ENCODE measurements at regions not wholly inside any gene's neighbourhood (a gene's known extent, or its start where the extent isn't known, plus 50 kb on each side); places are given as distances from the start of the nearest gene placed in this dataset.

DNA sequence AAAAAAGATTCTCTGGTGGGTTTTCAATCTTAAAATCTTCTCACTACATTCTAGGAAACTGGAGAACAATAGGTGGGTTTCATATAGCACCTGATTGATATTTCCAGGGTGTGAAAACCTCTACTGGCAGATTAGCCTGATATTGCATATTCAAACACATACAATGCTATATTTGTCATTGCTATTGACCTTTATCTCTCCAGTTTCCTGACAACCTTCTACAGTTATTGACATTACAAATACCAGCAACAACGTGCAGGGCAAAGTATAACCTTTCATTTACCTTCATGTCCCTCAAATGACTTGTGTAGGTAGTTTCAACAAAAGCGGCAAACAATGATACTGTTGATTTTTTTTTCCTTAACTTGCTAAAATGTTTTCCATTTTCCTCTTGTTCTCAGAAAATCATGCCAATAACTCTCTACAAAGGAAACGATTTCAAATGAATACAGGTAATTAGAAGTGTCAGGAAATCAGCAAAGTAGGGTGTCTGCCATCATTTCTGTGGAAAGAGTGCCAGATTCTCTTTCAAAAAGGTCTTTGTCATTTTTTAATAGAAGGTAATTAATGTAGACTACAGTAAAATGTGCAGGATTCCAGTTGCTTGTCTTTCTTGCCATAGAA lies 72.6 kb upstream of the CDIN1 start:
- Histone ChIP-seq H3K14ac (ENCODE audit: low read length in 2 of 2) (no peak overlapping the region), H3K18ac (ENCODE audit: low read depth in 1 of 2, low read length in 2 of 2) (no peak overlapping the region), H3K4me2 (ENCODE audit: low read length, poor library complexity, severe bottlenecking) (no peak overlapping the region), H4K8ac (ENCODE audit: low read length) (no peak overlapping the region), H2AFZ (ENCODE audit: low read depth, low read length) (no peak overlapping the region), H3K4ac (ENCODE audit: low read depth in 1 of 2, low read length in 2 of 2) (no peak overlapping the region), H4K91ac (ENCODE audit: low read length) (no peak overlapping the region), H2BK120ac (ENCODE audit: low read depth, low read length) (no peak overlapping the region), H3K4me1 (ENCODE audit: control insufficient read depth, insufficient read depth, low read depth, low read length) (no peaks in the 10 kb centered on the region), H3K9me3 (ENCODE audit: control insufficient read depth, low read length) (no peaks in the 10 kb centered on the region), H3K9ac (ENCODE audit: low read length) (no peak overlapping the region), H3K23ac (ENCODE audit: low read length in 2 of 2) (no peak overlapping the region), H3K36me3 (ENCODE audit: control insufficient read depth in 1 of 2, insufficient read depth in 2 of 2, low read depth in 1 of 2, low read length in 2 of 2) (no peaks in the 10 kb centered on the region), H3K27ac (ENCODE audit: low read length, poor library complexity, severe bottlenecking) (no peak overlapping the region), H2AK5ac (ENCODE audit: low read length, severe bottlenecking) (no peak overlapping the region), H3K79me1 (replicated peaks; ENCODE audit: low read length, poor library complexity, severe bottlenecking) (no peaks in the 10 kb centered on the region), H3K4me3 (ENCODE audit: insufficient read depth in 1 of 2, low read depth in 1 of 2, low read length in 2 of 2) (no peak overlapping the region), H2BK15ac (ENCODE audit: low read depth, poor library complexity, severe bottlenecking) (no peak overlapping the region), H2BK5ac (ENCODE audit: low read depth, low read length, poor library complexity, severe bottlenecking) (no peak overlapping the region), H3K27me3 (ENCODE audit: control insufficient read depth in 1 of 2, insufficient read depth in 1 of 2, low read length in 2 of 2) (no peaks in the 10 kb centered on the region), H2BK12ac (ENCODE audit: low read length in 2 of 2) (no peak overlapping the region)
- 80% methylated on average over 3 of the region's 3 CpGs for WGBS
- DNase-seq = no peak

DNA sequence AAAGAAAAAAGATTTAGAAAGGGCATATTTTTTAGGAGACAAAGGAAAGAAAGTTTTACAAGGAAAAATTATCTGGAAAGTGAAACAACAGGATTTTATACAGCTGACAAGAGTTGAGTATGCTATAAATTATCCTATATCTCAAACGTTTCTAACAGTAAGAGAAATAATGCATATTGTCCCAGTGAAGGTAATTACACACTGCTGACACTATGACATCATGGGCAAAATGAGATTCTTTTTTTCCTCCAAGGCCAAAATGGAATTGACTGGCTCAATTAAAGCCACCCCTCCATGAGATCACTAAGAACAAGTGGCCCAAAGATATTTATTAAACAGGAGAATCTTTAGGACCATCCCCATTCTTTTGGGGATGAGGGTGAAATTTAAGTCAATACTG lies 72.0 kb upstream of the CDIN1 start:
- H2AFZ ChIP-seq (ENCODE audit: low read depth, low read length) = no peak overlapping the region
- H3K4me3 ChIP-seq (ENCODE audit: insufficient read depth in 1 of 2, low read depth in 1 of 2, low read length in 2 of 2) = no peak overlapping the region
- H2BK15ac ChIP-seq (ENCODE audit: low read depth, poor library complexity, severe bottlenecking) = no peak overlapping the region
- no peaks in the 10 kb centered on the region for H3K9me3 ChIP-seq (ENCODE audit: control insufficient read depth, low read length)
- no peak overlapping the region for H3K18ac ChIP-seq (ENCODE audit: low read depth in 1 of 2, low read length in 2 of 2)
- H3K27ac ChIP-seq (ENCODE audit: low read length, poor library complexity, severe bottlenecking) = no peak overlapping the region
- H2BK12ac ChIP-seq (ENCODE audit: low read length in 2 of 2) = no peak overlapping the region
- H3K4me1 ChIP-seq (ENCODE audit: control insufficient read depth, insufficient read depth, low read depth, low read length) = no peaks in the 10 kb centered on the region
- no peak overlapping the region for H2BK120ac ChIP-seq (ENCODE audit: low read depth, low read length)
- H3K14ac ChIP-seq (ENCODE audit: low read length in 2 of 2) = no peak overlapping the region
- no peak for DNase-seq
- no peak overlapping the region for H3K9ac ChIP-seq (ENCODE audit: low read length)
- no peak overlapping the region for H4K91ac ChIP-seq (ENCODE audit: low read length)
- no peak overlapping the region for H3K4ac ChIP-seq (ENCODE audit: low read depth in 1 of 2, low read length in 2 of 2)
- no peaks in the 10 kb centered on the region for H3K27me3 ChIP-seq (ENCODE audit: control insufficient read depth in 1 of 2, insufficient read depth in 1 of 2, low read length in 2 of 2)
- H3K4me2 ChIP-seq (ENCODE audit: low read length, poor library complexity, severe bottlenecking) = no peak overlapping the region
- no peak overlapping the region for H2BK5ac ChIP-seq (ENCODE audit: low read depth, low read length, poor library complexity, severe bottlenecking)
- no peaks in the 10 kb centered on the region for H3K79me1 ChIP-seq (replicated peaks; ENCODE audit: low read length, poor library complexity, severe bottlenecking)
- no peak overlapping the region for H2AK5ac ChIP-seq (ENCODE audit: low read length, severe bottlenecking)
- no peaks in the 10 kb centered on the region for H3K36me3 ChIP-seq (ENCODE audit: control insufficient read depth in 1 of 2, insufficient read depth in 2 of 2, low read depth in 1 of 2, low read length in 2 of 2)
- H3K23ac ChIP-seq (ENCODE audit: low read length in 2 of 2) = no peak overlapping the region
- WGBS = no CpG with 5 or more reads among the region's 1 CpG
- H4K8ac ChIP-seq (ENCODE audit: low read length) = no peak overlapping the region

DNA sequence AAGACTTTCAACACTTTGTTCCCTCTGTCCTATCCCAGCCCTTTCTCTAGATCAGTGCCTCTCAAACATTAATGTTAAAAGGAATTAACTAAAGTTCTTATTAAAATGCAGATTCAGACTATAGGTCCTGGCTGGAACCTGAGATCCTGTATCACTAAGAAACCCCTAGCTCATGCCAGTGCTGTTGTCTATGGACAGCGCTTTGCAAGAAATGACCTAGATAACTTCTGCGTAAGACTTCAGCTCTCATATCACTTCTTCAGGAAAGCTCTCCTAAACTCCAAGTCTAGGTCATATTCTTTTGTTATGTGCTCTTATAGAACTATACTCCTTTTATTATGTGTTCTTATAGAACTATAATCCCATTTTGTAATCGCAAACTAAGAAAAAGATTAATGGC lies 67.8 kb upstream of the CDIN1 start:
- Histone ChIP-seq H2BK12ac (ENCODE audit: low read length in 2 of 2) (no peak overlapping the region), H3K79me1 (replicated peaks; ENCODE audit: low read length, poor library complexity, severe bottlenecking) (no peaks in the 10 kb centered on the region), H2BK120ac (ENCODE audit: low read depth, low read length) (no peak overlapping the region), H2AFZ (ENCODE audit: low read depth, low read length) (no peak overlapping the region), H3K9ac (ENCODE audit: low read length) (no peak overlapping the region), H3K27me3 (ENCODE audit: control insufficient read depth in 1 of 2, insufficient read depth in 1 of 2, low read length in 2 of 2) (no peaks in the 10 kb centered on the region), H3K9me3 (ENCODE audit: control insufficient read depth, low read length) (no peaks in the 10 kb centered on the region), H3K14ac (ENCODE audit: low read length in 2 of 2) (no peak overlapping the region), H3K27ac (ENCODE audit: low read length, poor library complexity, severe bottlenecking) (no peak overlapping the region), H2BK5ac (ENCODE audit: low read depth, low read length, poor library complexity, severe bottlenecking) (no peak overlapping the region), H4K91ac (ENCODE audit: low read length) (no peak overlapping the region), H2BK15ac (ENCODE audit: low read depth, poor library complexity, severe bottlenecking) (no peak overlapping the region), H3K4me3 (ENCODE audit: insufficient read depth in 1 of 2, low read depth in 1 of 2, low read length in 2 of 2) (no peak overlapping the region), H3K4me2 (ENCODE audit: low read length, poor library complexity, severe bottlenecking) (no peak overlapping the region), H4K8ac (ENCODE audit: low read length) (no peak overlapping the region), H3K4ac (ENCODE audit: low read depth in 1 of 2, low read length in 2 of 2) (no peak overlapping the region), H3K36me3 (ENCODE audit: control insufficient read depth in 1 of 2, insufficient read depth in 2 of 2, low read depth in 1 of 2, low read length in 2 of 2) (no peaks in the 10 kb centered on the region), H3K23ac (ENCODE audit: low read length in 2 of 2) (no peak overlapping the region), H2AK5ac (ENCODE audit: low read length, severe bottlenecking) (no peak overlapping the region), H3K18ac (ENCODE audit: low read depth in 1 of 2, low read length in 2 of 2) (no peak overlapping the region), H3K4me1 (ENCODE audit: control insufficient read depth, insufficient read depth, low read depth, low read length) (no peaks in the 10 kb centered on the region)
- 100% methylated on average over 3 of the region's 3 CpGs for WGBS
- no peak for DNase-seq

DNA sequence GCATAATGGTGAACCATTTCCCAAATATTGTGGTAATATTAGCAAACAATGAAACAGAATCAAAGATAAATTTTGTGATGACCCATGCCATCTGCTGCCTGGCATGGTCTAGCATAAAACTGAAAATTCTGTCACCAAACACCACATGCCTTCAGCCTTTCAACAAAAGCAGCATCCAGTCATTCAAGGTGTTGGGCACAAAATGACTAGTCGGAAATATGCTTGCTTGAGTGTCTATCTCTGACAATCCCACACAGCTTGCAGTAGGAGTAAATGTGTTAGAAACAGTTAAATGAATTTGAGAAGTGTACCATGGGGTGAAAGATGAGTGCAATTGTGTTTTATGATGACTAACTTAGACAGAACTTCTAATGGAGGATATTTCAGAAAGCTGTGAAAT lies 61.7 kb upstream of the CDIN1 start:
- no peak overlapping the region for H2BK5ac ChIP-seq (ENCODE audit: low read depth, low read length, poor library complexity, severe bottlenecking)
- no peaks in the 10 kb centered on the region for H3K9me3 ChIP-seq (ENCODE audit: control insufficient read depth, low read length)
- no peak overlapping the region for H4K91ac ChIP-seq (ENCODE audit: low read length)
- H3K27ac ChIP-seq (ENCODE audit: low read length, poor library complexity, severe bottlenecking) = no peak overlapping the region
- H2BK12ac ChIP-seq (ENCODE audit: low read length in 2 of 2) = no peak overlapping the region
- H2BK15ac ChIP-seq (ENCODE audit: low read depth, poor library complexity, severe bottlenecking) = no peak overlapping the region
- H3K27me3 ChIP-seq (ENCODE audit: control insufficient read depth in 1 of 2, insufficient read depth in 1 of 2, low read length in 2 of 2) = no peaks in the 10 kb centered on the region
- no peak overlapping the region for H2AK5ac ChIP-seq (ENCODE audit: low read length, severe bottlenecking)
- H3K79me1 ChIP-seq (replicated peaks; ENCODE audit: low read length, poor library complexity, severe bottlenecking) = no peaks in the 10 kb centered on the region
- H4K8ac ChIP-seq (ENCODE audit: low read length) = no peak overlapping the region
- no peak overlapping the region for H3K4me2 ChIP-seq (ENCODE audit: low read length, poor library complexity, severe bottlenecking)
- H3K4me3 ChIP-seq (ENCODE audit: insufficient read depth in 1 of 2, low read depth in 1 of 2, low read length in 2 of 2) = no peak overlapping the region
- no peaks in the 10 kb centered on the region for H3K4me1 ChIP-seq (ENCODE audit: control insufficient read depth, insufficient read depth, low read depth, low read length)
- 96% methylated on average over 1 of the region's 1 CpG for WGBS
- H2AFZ ChIP-seq (ENCODE audit: low read depth, low read length) = no peak overlapping the region
- no peak overlapping the region for H3K4ac ChIP-seq (ENCODE audit: low read depth in 1 of 2, low read length in 2 of 2)
- no peaks in the 10 kb centered on the region for H3K36me3 ChIP-seq (ENCODE audit: control insufficient read depth in 1 of 2, insufficient read depth in 2 of 2, low read depth in 1 of 2, low read length in 2 of 2)
- DNase-seq = no peak
- no peak overlapping the region for H3K14ac ChIP-seq (ENCODE audit: low read length in 2 of 2)
- H3K23ac ChIP-seq (ENCODE audit: low read length in 2 of 2) = no peak overlapping the region
- H3K9ac ChIP-seq (ENCODE audit: low read length) = no peak overlapping the region
- no peak overlapping the region for H3K18ac ChIP-seq (ENCODE audit: low read depth in 1 of 2, low read length in 2 of 2)
- no peak overlapping the region for H2BK120ac ChIP-seq (ENCODE audit: low read depth, low read length)
